UCSD-AML1 (cell line): ENCODE measurements at regions not wholly inside any gene's neighbourhood (a gene's known extent, or its start where the extent isn't known, plus 50 kb on each side); places are given as distances from the start of the nearest gene placed in this dataset.
"Not testable (repeated sequence)": the region's sequence is repeated elsewhere in the genome, so short reads cannot be mapped to it uniquely, and the experiment has no call there.

ENCODE experiments used
- DNase-seq: peaks from one replicate; lab custom pipeline; 2025; ENCODE audit not compliant: unreplicated experiment; lab: John Stamatoyannopoulos, UW

DNA sequence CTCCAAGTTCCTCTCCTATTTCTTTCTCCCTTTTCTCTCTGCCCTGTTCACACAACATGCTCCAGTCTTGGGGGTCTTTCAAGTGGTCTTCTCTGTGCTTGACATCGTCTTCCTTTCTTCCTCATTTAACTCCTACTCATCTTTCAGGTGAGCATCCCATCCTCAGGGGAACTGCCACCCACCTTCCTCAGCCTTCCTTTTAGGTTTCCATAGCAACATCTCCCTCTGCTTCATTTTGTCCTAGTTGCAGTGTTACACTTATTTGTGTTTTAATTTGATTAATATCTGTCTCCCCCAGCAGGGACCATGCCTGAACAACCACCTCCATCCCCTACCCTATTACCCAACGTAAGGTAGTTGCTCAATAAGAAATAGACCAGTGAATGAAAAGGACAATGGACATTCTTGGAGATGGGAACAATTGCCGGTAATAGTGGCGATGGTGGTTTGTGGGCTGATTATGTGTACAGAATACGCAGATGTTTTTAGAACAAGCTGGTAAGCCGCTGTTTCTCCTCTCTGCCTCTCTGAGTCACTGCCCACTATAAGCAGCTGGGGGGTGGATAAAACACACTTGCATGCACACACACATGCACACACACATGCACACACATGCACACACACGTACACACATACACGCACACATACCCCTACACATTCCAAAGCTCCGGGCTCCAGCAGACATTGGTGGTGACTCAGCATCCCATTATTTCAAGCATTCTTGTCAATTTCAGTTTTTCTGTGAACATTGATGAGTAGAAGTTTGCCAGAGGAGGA is 251.6 kb downstream of the GATA3 start:
- DNase-seq = no peak

DNA sequence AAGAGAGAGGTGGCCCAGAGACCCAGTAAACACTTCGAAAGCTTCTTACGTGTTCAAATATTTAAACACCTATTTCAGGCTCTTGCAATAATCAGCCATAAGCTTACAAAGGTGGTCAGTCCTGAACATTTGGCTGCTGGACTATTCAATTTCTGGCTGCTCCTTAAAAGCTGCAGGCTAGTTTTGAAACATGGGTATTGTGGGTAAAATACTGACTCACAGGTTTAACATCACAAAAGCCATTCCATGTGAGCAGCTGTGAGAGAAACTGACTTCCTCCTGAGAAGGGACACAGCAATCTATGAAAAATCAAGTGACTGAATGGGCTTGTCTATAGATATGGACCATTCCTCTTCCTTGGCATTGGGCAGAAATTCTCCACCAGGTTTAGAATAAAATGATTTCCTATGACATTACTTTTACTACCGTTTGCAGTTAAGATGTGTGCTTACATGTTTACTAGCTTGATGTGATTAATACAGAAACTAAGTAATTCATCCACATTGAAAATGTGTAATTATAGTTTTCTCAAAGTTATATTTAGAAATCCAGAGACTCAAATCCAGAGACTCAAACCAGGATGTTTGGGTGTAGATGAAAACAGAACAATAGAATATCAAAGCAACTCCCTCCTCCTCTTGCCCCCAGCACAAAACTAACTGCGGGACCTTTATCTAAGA is 252.3 kb downstream of the GATA3 start:
- DNase-seq = no peak

DNA sequence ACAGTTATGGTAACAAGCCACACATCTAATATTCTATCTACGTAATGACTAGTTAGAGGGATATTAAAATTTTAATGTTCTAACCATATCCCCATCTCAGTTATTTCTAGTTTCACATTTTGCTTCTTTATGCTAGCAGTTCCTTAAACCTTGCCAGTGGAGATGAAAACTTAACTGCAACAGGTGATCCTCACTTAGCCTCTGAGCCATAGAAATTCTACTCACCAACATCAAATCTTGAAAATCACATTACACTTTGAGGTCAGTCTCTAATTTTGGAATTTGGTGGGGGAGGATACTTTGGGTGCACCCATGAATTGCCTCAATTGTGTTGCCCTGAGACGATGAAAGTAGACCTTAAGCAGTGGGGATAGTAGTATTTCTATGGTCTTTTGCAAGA is 256.4 kb downstream of the GATA3 start:
- DNase-seq = no peak

DNA sequence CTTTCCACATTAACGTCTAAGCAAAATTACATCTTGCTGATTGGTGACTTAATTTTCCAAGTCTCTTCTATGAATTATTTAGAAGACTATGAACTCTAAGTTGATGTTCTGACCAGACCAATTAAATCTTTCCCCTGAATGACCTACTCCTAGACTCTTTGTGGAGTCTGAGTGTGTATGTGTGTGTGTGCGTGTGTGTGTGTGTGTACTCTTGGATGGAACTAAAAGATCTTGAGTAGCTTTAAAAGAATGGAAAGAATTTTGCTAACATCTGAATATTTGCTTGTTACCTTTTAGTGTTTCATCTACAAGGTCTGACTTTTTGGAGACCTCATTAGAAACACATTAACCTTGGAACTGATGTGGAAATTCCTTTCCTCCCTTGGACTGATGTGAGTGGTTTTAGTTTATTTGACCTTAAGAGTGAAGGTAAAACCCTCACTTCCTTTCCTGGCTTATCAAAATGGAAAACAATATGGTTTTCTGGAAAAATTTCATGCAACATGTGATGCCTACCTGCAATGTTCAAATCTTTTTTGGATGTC is 257.1 kb downstream of the GATA3 start:
- no peak for DNase-seq

DNA sequence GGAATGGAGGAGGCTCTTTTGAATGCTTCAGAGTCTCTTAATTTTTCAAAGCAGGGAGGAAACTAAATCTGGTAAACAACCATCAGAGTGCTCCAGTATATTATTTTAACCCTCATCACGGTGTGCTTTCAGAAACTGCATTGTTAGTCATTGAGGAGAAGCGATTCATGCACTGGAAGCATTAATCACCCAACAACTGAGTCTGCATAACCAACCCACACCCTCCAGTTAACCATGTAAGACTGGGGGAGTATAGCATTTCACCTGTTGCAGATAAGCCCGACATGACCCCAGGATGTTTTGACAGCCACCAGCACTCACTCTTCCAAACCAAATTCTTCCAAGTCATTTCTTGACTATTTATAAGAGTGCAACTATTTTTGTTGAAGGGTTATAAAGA is 257.6 kb downstream of the GATA3 start:
- DNase-seq = no peak

DNA sequence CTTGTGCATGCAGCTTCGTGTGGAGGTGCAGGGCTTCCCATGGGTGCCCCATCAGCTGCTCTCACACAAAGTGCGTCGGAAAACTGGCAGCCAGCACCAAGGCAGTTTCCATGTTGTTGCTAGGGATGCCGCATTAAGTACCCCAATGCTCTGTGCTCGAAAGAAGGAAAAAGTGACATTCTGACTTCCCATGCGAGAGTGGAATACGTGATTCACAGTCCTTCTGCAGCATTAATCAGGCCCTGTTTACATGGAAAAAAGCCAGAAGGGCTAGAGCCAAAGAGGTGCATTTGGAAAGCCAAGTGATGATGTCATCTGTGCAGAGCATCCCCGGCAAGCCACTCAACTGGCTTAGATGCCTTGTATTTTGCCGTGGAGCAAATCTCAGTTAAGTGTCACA is 258.3 kb downstream of the GATA3 start:
- no peak for DNase-seq

DNA sequence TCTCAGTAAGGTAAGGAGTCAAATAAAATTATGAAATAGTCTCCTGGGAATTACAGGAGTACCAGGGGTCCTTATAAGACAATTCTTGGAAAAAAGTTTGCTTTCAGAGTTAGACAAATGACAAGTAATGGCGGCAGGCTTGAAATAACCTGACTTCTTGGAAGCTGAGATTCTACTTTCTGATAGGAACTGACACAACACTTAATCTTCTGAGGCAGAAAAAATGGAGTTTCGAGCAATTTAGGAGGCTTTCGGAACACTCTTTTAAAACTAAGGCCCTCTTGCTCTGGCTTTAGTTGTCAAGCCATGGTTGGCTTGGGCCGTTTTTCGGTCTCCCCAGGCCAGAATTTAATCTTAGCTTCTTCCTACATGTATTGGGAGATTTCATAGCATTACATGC is 260.0 kb downstream of the GATA3 start:
- DNase-seq = no peak

DNA sequence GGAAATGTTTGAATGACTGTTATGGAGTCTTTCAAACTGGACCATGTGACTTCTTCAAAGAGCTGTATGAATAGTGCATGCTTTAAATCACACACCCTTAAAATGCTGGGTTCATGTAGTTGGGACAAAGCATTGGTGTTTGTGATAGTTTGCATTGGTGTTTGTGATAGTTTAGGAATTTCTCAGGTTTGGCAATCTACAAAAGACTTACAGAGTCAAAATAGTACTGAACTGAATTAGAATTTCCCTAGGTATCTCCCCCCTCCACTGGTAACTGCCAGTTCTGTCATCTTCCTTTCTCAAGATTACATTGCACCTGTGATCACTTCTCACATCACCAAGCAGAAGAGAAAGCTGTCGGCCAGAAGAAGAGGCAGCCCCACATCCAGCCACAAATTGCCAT is 261.1 kb downstream of the GATA3 start:
- no peak for DNase-seq

DNA sequence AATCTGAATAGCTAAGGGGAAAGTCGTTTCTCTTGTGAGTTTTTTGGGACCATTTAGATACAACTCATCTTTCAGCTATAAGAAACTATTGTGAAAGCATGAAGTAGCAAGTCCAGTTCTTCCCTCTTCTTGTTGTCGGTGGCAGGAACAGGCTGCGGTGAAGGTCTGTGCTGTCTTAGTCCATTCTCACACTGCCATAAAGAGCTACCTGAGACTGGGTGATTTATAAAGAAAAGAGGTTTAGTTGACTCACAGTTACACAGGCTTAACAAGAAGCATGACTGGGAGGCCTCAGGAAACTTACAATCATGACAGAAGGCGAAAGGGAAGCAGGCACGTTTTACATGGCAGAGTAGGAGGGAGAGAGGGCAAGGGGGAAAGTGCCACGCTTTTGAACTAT is 261.8 kb downstream of the GATA3 start:
- no peak for DNase-seq

DNA sequence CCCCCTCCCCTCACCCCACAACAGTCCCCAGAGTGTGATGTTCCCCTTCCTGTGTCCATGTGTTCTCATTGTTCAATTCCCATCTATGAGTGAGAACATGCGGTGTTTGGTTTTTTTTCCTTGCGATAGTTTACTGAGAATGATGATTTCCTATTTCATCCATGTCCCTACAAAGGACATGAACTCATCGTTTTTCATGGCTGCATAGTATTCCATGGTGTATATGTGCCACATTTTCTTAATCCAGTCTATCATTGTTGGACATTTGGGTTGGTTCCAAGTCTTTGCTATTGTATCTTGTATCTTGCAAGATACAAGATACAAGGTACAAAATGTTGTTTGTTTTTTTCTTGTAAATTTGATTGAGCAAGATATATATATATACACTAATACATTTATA is 263.9 kb downstream of the GATA3 start:
- not testable (repeated sequence) for DNase-seq

DNA sequence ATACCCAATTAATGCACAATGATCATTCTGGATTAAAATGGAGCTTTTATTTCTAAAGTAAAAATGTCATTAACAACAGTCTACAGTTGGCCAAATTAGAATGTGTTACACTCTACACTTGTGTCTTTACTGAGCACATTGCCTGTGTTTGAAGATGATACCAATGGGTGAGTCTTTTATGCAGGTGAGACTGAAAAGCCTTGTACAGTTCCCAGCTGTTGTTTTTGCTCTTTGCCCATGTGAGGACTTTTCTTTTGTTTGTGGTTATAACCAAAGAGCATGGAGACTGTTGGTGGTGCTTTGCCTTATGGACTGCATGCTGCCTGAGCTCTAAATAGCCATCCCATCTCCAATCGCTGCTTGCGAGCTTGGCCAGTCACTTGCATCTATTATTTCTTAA is 264.5 kb downstream of the GATA3 start:
- no peak for DNase-seq

DNA sequence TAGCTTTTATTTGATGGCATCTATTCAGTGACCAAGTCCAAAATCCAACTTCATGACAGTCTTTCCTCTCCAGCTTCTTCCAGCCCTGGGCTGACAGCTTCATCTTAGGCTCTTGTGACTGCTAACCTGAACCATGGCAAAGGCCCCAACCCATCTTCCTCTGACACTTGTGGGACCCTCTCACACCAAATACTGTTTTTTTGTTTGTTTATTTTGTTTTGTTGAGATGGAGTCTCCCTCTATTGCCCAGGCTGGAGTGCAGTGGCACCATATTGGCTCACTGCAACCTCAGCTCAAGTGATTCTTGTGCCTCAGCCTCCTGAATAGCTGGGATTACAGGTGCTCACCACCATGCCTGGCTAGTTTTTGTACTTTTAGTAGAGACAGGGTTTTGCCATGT is 265.2 kb downstream of the GATA3 start:
- no peak for DNase-seq

DNA sequence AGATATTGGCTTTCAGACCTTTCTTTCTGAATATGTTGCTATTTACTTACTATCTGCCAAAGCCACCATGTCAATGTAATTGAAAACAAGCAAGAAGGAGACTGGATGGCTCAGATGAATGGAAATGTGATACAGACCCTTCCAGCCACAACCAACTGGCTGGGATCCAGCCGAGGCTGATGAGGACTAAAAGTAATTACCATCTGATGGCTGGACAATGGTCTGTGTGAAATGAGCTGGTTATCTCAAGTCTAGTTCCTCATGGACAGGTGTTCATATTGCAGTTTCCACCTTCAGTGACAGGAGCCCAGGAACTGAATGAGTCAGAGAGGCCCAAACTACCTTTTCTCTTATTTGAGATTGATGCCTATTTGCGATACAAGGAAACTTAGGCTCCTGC is 267.5 kb downstream of the GATA3 start:
- no peak for DNase-seq

DNA sequence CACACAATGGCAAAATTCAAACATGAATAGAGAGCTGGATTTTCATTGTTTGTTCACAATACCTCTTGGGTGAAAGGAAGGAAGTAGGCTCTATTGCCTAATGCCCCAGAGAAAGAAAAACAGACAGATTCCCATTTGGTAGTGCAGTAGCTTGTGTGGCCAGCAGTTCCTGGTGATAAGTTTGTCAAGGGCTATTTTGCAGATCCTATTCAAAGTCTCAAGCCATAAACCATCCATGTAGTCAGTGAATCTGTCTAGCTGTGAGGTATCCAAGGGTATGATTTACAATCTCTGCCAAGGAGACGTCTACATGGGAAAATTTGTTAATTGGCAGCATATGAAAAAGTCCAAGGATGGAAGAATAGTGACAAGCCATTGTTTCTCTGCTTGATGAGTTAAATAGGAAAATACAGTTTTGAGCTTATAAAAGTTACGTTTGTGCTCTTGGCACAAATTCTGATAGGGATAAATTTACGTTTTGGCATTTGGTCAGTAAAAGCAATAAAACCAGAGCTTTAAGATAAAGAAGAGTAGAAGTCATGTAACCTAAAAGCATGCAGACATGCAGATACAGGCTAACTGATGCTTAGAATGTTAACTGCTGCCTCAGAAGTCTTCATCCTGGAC is 269.1 kb downstream of the GATA3 start:
- no peak for DNase-seq

DNA sequence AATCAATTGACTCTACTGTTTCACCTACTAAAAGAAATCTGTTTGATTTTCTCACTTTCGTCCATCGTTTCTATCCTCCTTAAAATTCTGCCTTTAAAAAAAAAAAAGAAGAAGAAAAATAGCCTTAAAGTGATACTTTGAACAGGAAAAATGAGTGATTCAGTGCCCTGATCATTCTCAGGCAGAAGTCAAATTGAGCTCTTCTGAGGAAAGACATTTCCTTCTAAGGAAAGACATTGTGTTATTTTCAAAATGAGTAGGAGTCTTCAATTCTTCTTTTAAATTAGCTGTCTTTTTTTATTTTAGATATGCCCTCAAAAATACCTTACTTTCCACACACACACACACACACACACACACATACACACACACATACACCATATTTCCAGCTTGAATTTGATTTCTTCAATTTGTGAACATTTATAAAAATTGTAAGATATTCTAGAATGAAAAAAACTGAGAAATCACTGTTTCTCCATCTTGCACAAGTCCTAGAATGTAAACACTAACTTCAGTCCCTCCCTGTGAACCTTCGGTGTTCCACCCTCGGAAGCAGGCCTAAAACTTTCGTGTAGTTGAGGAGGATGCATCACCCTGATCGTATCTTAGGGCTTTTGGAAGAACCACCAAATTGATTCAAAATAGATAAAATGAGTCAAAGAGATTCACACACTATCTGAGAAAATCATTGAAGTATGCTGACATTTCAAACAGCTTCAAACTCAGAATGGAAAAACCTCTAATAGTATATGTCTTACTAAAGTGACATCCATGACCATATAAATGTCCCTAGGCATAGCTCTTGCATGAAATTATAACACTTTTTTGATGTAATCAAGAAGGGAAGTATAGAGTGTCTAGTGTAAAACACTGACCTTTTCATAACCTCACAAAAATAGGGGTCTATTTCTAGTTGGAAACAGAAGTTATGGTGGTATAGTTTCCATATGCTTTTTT is 270.8 kb downstream of the GATA3 start:
- DNase-seq = no peak

DNA sequence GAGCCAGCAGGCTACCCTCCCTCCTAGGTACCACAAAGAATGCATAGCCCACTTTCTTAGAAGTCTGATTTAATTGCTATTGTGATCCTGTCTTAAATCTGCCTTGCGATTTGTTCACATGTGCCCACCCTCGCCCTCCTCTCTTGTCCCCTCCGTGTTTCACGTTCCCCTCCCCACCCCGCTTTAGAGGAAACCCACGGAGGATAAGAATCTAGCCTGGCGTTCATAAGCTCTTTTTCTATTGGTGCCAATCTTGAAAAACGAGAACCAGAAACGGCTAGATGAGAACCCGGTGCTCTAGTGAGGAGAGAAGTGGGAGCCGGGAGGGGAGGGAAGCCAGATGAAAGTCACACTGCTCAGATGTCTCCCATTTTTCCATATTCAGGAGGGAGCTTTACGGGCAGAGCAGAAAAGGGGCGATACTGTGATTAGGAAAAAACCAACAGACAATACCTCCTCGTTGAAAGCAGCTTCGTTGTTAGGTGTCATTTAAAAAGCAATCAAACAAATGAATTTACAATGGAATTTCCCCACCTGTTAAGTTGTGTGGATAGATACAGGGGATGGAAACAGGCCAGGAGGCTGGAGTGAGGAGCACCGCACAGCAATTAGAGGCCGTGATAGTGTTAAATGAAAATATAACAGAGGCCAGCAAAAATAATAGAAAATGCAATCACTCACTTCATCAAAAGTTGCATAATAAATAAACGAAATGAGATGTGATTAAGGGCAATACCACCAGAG is 272.1 kb downstream of the GATA3 start:
- no peak for DNase-seq

DNA sequence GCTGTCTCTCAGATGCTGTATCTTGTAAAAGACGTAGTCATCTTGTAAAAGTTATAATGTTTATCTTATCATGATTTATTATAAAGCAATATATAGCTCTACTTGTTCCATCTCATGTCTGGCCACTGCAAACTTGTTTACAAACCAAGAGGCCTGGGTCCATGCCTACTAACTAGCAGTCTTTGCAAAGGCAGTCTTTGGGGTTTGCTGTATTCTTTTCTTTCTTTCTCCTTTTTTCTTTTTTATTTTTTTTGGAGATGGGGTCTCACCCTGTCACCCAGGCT is 272.6 kb downstream of the GATA3 start:
- DNase-seq = no peak

DNA sequence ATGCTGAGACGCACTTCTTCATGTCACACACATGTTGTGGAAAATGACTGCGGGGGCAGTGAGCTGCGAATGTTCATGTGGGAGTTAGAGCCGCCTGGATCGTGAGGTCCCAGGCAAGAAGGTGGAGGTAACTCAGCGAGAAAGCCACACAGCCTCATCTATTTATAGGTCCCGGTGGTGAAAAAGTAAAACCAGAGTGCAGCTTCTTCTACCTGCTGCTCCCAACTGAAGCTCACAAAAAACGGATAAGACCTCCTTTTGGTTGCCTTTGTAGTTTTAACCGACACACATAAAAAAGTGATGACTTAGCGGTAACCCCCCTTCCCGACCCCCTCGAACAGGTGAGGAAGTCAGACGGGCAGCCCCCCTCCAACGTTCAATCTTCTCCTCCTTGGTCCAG is 276.9 kb downstream of the GATA3 start:
- DNase-seq = no peak

DNA sequence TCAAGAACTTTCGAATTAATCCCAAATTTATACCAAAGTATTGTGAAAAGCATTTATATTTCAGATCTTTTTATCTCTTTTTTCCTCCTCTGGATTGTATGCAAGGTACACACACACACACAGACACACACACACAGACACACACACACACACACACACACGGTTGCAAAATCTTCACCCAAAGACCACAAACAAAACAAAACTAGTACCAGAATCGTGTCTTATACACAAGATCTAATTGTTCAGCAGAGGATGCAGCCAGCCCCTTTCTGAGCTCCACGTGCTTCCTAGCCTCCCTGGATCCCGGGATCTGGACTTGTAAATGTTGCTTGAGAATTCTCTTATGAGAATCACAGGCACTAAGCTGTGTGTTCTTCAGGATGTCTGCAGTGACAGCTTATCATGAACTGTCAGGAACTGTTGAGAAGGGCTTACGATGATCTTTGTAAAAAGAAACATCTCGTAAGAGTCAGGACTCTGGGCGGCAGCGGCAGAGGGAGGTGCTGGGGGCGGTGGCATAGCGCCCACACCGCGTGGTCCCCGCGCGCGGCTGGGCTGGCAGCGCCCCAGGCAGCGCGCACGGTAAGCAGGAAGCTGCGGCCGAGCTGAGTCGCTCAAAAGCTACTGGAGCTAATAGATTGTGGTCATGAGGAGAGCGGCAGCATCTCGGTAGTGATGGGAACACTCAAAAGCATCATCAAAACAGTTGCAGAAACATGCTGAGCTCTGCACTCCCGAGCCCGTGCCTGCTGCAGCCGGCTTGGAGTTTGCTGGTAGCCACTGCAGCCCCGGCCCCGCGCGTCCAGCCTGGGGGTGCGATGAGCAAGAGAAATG is 277.6 kb downstream of the GATA3 start:
- DNase-seq = peak; percentile 56

DNA sequence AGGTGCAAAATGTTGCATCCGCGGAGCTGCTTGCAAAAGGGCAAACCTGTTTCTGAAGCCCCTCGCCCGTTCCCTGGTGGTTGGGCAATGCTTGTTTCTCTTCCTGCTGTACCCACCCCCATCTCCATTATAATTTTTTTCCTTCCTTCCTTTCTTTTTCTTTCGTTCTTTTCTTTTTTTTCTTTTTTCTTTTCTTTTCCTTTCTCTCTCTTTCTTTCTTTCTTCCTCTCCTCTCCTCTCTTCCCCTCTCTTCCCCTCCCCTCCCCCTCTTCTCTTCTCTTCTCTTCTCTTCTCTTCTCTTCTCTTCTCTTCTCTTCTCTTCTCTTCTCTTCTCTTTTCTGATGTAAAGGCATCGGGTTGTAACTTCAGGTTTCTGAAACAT is 278.2 kb downstream of the GATA3 start:
- DNase-seq = no peak
